HFFc6 (cell line): ENCODE measurements at regions not wholly inside any gene's neighbourhood (a gene's known extent, or its start where the extent isn't known, plus 50 kb on each side); places are given as distances from the start of the nearest gene placed in this dataset.

Source experiments
- DNase-seq: peaks from one replicate; pipeline ENCODE4 v3.0.0-alpha.2; 2018
- H3K27ac Mint-ChIP-seq: 2 replicates; pipeline ENCODE4 v1.8.0; 2020; ENCODE audit warnings: mild to moderate bottlenecking, mixed read lengths
- H3K27me3 Mint-ChIP-seq: 2 replicates; pipeline ENCODE4 v1.8.0; 2021; ENCODE audit warnings: mild to moderate bottlenecking, moderate library complexity, mixed read lengths; ENCODE audit not compliant: insufficient read depth
- H3K36me3 Mint-ChIP-seq: 2 replicates; pipeline ENCODE4 v1.8.0; 2021; ENCODE audit warnings: low read depth, mixed read lengths
- H3K4me1 Mint-ChIP-seq: 2 replicates; pipeline ENCODE4 v1.8.0; 2020; ENCODE audit warnings: low read depth, mixed read lengths
- H3K4me3 Mint-ChIP-seq: 2 replicates; pipeline ENCODE4 v1.8.0; 2020; ENCODE audit warnings: mild to moderate bottlenecking, moderate library complexity, mixed read lengths
- H3K9me3 Mint-ChIP-seq: 2 replicates; pipeline ENCODE4 v1.8.0; 2020; ENCODE audit warnings: mild to moderate bottlenecking, mixed read lengths
- CTCF ChIP-seq: fragments of 200-600 bp; sonication (generic); IDR thresholded peaks from 2 replicates; pipeline ENCODE4 v1.5.0; 2021; ENCODE audit warnings: antibody characterized with exemption, mild to moderate bottlenecking

GRCh38 chr1:242873661-242874060, 349.2 kb upstream of the PLD5 start:
- Mint-ChIP-seq H3K9me3 (peaks cover 33% of the 10 kb centered on the region), H3K4me1 (no peaks in the 10 kb centered on the region), H3K27ac (no peak overlapping the region), H3K27me3 (no peaks in the 10 kb centered on the region; the same call in 1 of the 2 replicates), H3K36me3 (no peaks in the 10 kb centered on the region; the same call in 1 of the 2 replicates), H3K4me3 (no peak overlapping the region)
- DNase-seq = no peak
- no peak for TF ChIP-seq CTCF

- Mint-ChIP-seq H3K4me1 (no peaks in the 10 kb centered on the region), H3K27me3 (no peaks in the 10 kb centered on the region), H3K4me3 (no peak overlapping the region), H3K36me3 (no peaks in the 10 kb centered on the region; the same call in 1 of the 2 replicates), H3K9me3 (peaks cover 38% of the 10 kb centered on the region), H3K27ac (no peak overlapping the region)
- no peak for DNase-seq
- TF ChIP-seq CTCF = no peak
These were observed 348.0 kb upstream of the PLD5 start for GRCh38 chr1:242872521-242872920.

GRCh38 chr1:242871471-242872030, 347.1 kb upstream of the PLD5 start:
- no peak for TF ChIP-seq CTCF
- H3K27me3 Mint-ChIP-seq = no peaks in the 10 kb centered on the region
- H3K27ac Mint-ChIP-seq = no peak overlapping the region
- H3K36me3 Mint-ChIP-seq = no peaks in the 10 kb centered on the region; the same call in 1 of the 2 replicates
- peaks cover 38% of the 10 kb centered on the region for H3K9me3 Mint-ChIP-seq
- H3K4me3 Mint-ChIP-seq = no peak overlapping the region
- H3K4me1 Mint-ChIP-seq = no peaks in the 10 kb centered on the region
- no peak for DNase-seq

GRCh38 chr1:242870966-242871365, 346.5 kb upstream of the PLD5 start:
- H3K36me3 Mint-ChIP-seq = no peaks in the 10 kb centered on the region; the same call in 1 of the 2 replicates
- H3K4me1 Mint-ChIP-seq = no peaks in the 10 kb centered on the region
- TF ChIP-seq CTCF = no peak
- DNase-seq = no peak
- no peak overlapping the region for H3K4me3 Mint-ChIP-seq
- no peaks in the 10 kb centered on the region for H3K27me3 Mint-ChIP-seq
- peaks cover 34% of the 10 kb centered on the region for H3K9me3 Mint-ChIP-seq
- H3K27ac Mint-ChIP-seq = no peak overlapping the region

GRCh38 chr1:242856289-242856688, 331.8 kb upstream of the PLD5 start:
- no peak for TF ChIP-seq CTCF
- Mint-ChIP-seq H3K4me3 (no peak overlapping the region), H3K27ac (no peak overlapping the region), H3K9me3 (peaks cover 54% of the 10 kb centered on the region), H3K4me1 (no peaks in the 10 kb centered on the region), H3K36me3 (no peaks in the 10 kb centered on the region; the same call in 1 of the 2 replicates), H3K27me3 (no peaks in the 10 kb centered on the region; the same call in 1 of the 2 replicates)
- DNase-seq = no peak
